22Rv1 (cell line): ENCODE measurements at regions not wholly inside any gene's neighbourhood (a gene's known extent, or its start where the extent isn't known, plus 50 kb on each side); places are given as distances from the start of the nearest gene placed in this dataset.

Source experiments
- ZFX ChIP-seq: fragments of 450-650 bp; IDR thresholded peaks from 2 replicates; pipeline ENCODE4 v1.6.1; 2017; ENCODE audit warnings: antibody characterized with exemption, borderline replicate concordance
- TF ChIP-seq, protein P1 (sequence below): fragments of 450-650 bp; IDR thresholded peaks from 2 replicates; pipeline ENCODE4 v1.5.1; 2017; ENCODE audit warnings: mild to moderate bottlenecking

DNA sequence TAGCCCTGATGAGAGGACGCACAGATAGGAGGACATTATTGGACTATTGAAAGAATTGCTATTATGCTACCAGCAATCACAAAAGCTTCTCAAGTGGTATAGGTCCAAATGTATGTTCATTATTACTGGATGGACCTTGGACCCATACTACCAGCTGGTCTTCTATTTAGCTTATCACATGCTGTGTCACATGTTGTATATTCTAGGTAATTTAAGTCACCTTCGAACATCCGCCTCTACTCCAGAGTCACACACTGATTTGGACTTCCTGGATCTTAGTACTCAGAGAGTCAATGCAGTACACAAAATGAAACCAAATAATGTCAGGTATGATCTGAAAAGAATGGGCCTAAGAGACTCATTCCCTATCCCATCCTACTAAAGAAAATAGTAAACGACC lies 534.0 kb upstream of the API5 start:
- TF ChIP-seq, protein P1, sequence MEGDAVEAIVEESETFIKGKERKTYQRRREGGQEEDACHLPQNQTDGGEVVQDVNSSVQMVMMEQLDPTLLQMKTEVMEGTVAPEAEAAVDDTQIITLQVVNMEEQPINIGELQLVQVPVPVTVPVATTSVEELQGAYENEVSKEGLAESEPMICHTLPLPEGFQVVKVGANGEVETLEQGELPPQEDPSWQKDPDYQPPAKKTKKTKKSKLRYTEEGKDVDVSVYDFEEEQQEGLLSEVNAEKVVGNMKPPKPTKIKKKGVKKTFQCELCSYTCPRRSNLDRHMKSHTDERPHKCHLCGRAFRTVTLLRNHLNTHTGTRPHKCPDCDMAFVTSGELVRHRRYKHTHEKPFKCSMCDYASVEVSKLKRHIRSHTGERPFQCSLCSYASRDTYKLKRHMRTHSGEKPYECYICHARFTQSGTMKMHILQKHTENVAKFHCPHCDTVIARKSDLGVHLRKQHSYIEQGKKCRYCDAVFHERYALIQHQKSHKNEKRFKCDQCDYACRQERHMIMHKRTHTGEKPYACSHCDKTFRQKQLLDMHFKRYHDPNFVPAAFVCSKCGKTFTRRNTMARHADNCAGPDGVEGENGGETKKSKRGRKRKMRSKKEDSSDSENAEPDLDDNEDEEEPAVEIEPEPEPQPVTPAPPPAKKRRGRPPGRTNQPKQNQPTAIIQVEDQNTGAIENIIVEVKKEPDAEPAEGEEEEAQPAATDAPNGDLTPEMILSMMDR, result no peak
- TF ChIP-seq ZFX, result no peak
